GM19238 (cell line): ENCODE measurements at regions not wholly inside any gene's neighbourhood (a gene's known extent, or its start where the extent isn't known, plus 50 kb on each side); places are given as distances from the start of the nearest gene placed in this dataset.

Experiments used
- DNase-seq: peaks from one replicate; pipeline ENCODE4 v3.0.0; 2011; ENCODE audit warnings: low spot score; ENCODE audit not compliant: insufficient read length

- DNase-seq: no peak
These were observed 469.6 kb downstream of the PDGFC start for GRCh38 chr4:156501962-156502361.

- no peak for DNase-seq
These were observed 471.9 kb downstream of the PDGFC start for GRCh38 chr4:156499684-156500083.

GRCh38 chr4:156497486-156497885 lies 474.1 kb downstream of the PDGFC start:
- no peak for DNase-seq

GRCh38 chr4:156496797-156497196 lies 474.8 kb downstream of the PDGFC start:
- no peak for DNase-seq

GRCh38 chr4:156495836-156496235 lies 475.8 kb downstream of the PDGFC start:
- no peak for DNase-seq

- no peak for DNase-seq
These were observed 476.5 kb downstream of the PDGFC start for GRCh38 chr4:156495091-156495490.

GRCh38 chr4:156493858-156494257 lies 477.7 kb downstream of the PDGFC start:
- no peak for DNase-seq

GRCh38 chr4:156487107-156487506 lies 484.5 kb downstream of the PDGFC start:
- no peak for DNase-seq

- DNase-seq: no peak
These were observed 489.8 kb downstream of the PDGFC start for GRCh38 chr4:156481845-156482244.

GRCh38 chr4:156477636-156478035 lies 494.0 kb downstream of the PDGFC start:
- no peak for DNase-seq

- DNase-seq: no peak
These were observed 495.2 kb downstream of the PDGFC start for GRCh38 chr4:156476359-156476758.

GRCh38 chr4:156475322-156475721 lies 496.3 kb downstream of the PDGFC start:
- no peak for DNase-seq

GRCh38 chr4:156473151-156473550 lies 498.4 kb downstream of the PDGFC start:
- no peak for DNase-seq

- no peak for DNase-seq
These were observed 499.0 kb downstream of the PDGFC start for GRCh38 chr4:156472624-156473023.

- DNase-seq: no peak
These were observed 505.9 kb upstream of the CTSO start for GRCh38 chr4:156459584-156459983.

GRCh38 chr4:156456830-156457229 lies 503.2 kb upstream of the CTSO start:
- no peak for DNase-seq

GRCh38 chr4:156443488-156443887 lies 489.8 kb upstream of the CTSO start:
- no peak for DNase-seq

GRCh38 chr4:156442912-156443311 lies 489.2 kb upstream of the CTSO start:
- DNase-seq: no peak

GRCh38 chr4:156439576-156440200 lies 486.0 kb upstream of the CTSO start:
- no peak for DNase-seq

GRCh38 chr4:156437666-156438065 lies 484.0 kb upstream of the CTSO start:
- DNase-seq: no peak

GRCh38 chr4:156422576-156422975 lies 468.9 kb upstream of the CTSO start:
- no peak for DNase-seq

- DNase-seq: no peak
These were observed 467.0 kb upstream of the CTSO start for GRCh38 chr4:156420623-156421022.

GRCh38 chr4:156419080-156419685 lies 465.5 kb upstream of the CTSO start:
- DNase-seq: no peak
